Uterus (tissue), 2 donors: ENCODE measurements at regions not wholly inside any gene's neighbourhood (a gene's known extent, or its start where the extent isn't known, plus 50 kb on each side); places are given as distances from the start of the nearest gene placed in this dataset.

Experiments
- POLR2A ChIP-seq, 2 donors: fragments of 450-650 bp; IDR thresholded peaks; one replicate each; pipeline ENCODE4 v1.6.1; 2016; ENCODE audit warnings: antibody characterized with exemption in 2 of 2, mild to moderate bottlenecking in 1 of 2, moderate library complexity in 1 of 2
- TF ChIP-seq, protein P1 (sequence below), 4 experiments: fragments of 200-600 bp in 2 of 4; fragments of 450-650 bp in 2 of 4; sonication (generic) in 2 of 4; IDR thresholded peaks; one replicate each; pipeline ENCODE4 v1.5.1; 2016 to 2019; ENCODE audit warnings: antibody characterized with exemption in 4 of 4, mild to moderate bottlenecking in 2 of 4, moderate library complexity in 1 of 4

DNA sequence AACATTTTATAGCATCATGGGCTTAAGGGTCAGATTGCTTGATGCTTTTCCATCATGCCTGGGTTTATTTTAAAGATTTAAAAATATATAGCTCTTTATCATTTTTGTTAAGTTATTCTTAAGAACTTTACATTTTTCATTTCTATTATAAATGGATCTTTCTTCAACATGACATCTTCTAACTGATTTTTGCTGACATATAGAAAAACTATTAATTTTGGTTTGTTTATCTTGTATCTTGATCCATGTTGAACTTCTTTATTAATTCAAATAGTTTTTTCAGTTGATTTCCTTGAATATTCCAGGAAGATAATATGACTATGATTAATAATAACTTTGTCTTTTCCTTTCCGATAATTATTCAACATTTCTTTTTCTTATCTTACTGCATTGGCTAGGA lies 237.9 kb upstream of the CLINT1 start:
- TF ChIP-seq POLR2A (IDR thresholded peaks at IDR 0.05): no peak
- TF ChIP-seq, protein P1, sequence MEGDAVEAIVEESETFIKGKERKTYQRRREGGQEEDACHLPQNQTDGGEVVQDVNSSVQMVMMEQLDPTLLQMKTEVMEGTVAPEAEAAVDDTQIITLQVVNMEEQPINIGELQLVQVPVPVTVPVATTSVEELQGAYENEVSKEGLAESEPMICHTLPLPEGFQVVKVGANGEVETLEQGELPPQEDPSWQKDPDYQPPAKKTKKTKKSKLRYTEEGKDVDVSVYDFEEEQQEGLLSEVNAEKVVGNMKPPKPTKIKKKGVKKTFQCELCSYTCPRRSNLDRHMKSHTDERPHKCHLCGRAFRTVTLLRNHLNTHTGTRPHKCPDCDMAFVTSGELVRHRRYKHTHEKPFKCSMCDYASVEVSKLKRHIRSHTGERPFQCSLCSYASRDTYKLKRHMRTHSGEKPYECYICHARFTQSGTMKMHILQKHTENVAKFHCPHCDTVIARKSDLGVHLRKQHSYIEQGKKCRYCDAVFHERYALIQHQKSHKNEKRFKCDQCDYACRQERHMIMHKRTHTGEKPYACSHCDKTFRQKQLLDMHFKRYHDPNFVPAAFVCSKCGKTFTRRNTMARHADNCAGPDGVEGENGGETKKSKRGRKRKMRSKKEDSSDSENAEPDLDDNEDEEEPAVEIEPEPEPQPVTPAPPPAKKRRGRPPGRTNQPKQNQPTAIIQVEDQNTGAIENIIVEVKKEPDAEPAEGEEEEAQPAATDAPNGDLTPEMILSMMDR (IDR thresholded peaks at IDR 0.05): no peak
